ENCODE measurements at regions not wholly inside any gene's neighbourhood (a gene's known extent, or its start where the extent isn't known, plus 50 kb on each side); places are given as distances from the start of the nearest gene placed in this dataset.
A peak's percentile ranks its signal among the peaks of the same experiment; 100 is the strongest.
"Not testable (repeated sequence)": the region's sequence is repeated elsewhere in the genome, so short reads cannot be mapped to it uniquely, and the experiment has no call there.

DNA sequence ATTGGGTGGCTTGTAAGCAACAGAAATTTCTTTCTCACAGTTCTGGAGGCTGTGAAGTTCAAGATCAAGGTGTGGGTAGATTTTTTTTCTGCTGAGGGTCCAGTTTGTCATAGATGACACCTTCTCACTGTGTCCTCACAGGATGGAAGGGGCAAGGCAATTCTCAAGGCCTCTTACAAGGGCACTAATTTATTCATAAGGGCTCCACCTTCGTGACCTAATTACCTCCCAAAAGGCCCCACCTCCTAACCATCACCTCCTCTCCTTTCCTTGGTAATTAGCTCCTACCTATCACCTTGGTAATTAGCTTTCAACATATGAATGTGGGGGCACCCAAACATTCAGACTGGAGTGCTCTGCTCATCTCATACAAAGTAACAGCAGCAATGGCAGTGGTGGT is 92.3 kb upstream of the CD44 start:
- peak in 1 of 2 donors; percentile 46 for DNase-seq
- no peaks in the 10 kb centered on the region for H3K9me3 Mint-ChIP-seq
- H3K4me1 Mint-ChIP-seq, result peaks cover 65% of the 10 kb centered on the region in 2 donors
- Histone ChIP-seq H3K4me3 (ENCODE audit: low read length) (no peak overlapping the region), H3K36me3 (ENCODE audit: control insufficient read depth, insufficient read depth, low read length) (no peaks in the 10 kb centered on the region), H3K9me3 (ENCODE audit: control insufficient read depth, insufficient read depth, low read length) (no peaks in the 10 kb centered on the region), H3K27me3 (ENCODE audit: control insufficient read depth, insufficient read depth, low read length) (no peaks in the 10 kb centered on the region), H3K4me1 (ENCODE audit: control insufficient read depth, insufficient read depth, low read length) (peaks cover 61% of the 10 kb centered on the region), H3K27ac (ENCODE audit: low read length) (peak overlapping the region; percentile 83)
- peaks cover 0 to 4% of the 10 kb centered on the region in 2 donors for H3K27me3 Mint-ChIP-seq (ENCODE audit: low read depth in 2 of 2)
- peak overlapping the region; percentile 79 for H3K4me3 Mint-ChIP-seq
- intact Hi-C loops (cut with micrococcal nuclease), result loop anchor here (1.0 to 5.0 kb wide), 3 partner anchors 31 to 197 kb away; no protein-coding TSS in a partner anchor
- H3K36me3 Mint-ChIP-seq, result peaks cover 9% of the 10 kb centered on the region
- TF ChIP-seq, protein P1, sequence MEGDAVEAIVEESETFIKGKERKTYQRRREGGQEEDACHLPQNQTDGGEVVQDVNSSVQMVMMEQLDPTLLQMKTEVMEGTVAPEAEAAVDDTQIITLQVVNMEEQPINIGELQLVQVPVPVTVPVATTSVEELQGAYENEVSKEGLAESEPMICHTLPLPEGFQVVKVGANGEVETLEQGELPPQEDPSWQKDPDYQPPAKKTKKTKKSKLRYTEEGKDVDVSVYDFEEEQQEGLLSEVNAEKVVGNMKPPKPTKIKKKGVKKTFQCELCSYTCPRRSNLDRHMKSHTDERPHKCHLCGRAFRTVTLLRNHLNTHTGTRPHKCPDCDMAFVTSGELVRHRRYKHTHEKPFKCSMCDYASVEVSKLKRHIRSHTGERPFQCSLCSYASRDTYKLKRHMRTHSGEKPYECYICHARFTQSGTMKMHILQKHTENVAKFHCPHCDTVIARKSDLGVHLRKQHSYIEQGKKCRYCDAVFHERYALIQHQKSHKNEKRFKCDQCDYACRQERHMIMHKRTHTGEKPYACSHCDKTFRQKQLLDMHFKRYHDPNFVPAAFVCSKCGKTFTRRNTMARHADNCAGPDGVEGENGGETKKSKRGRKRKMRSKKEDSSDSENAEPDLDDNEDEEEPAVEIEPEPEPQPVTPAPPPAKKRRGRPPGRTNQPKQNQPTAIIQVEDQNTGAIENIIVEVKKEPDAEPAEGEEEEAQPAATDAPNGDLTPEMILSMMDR (IDR thresholded peaks at IDR 0.05), result no peak
- peak; percentile 18 to 24 (median 24) for ATAC-seq
- peak overlapping the region; percentile 96 to 98 for H3K27ac Mint-ChIP-seq
- 93% methylated on average over 1 of the region's 1 CpG for WGBS (ENCODE audit: insufficient coverage)

DNA sequence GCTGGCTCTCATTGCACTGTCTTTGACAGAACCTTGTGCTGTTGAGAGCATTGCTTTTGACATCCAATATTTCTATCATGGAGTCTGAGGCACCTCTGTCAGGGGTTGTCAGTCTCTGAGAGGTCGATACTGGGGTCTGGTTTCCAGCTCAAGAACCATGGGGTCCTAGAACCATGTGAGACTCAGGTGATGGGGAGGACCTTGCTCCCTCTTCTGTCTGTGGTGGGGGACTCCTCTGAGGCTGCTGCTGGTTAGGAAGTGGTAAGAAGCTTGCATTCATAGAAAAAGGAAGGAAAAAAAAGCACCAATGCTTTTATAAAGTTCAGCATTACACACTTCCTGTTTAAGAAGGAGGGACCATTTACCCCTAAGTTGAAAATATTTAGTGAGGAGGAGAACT is 91.8 kb upstream of the CD44 start:
- H3K9me3 Mint-ChIP-seq, result no peaks in the 10 kb centered on the region
- ATAC-seq (peak; percentile 44 to 73 (median 59)), DNase-seq (peak; percentile 52 to 88)
- peak overlapping the region; percentile 79 for H3K4me3 Mint-ChIP-seq
- intact Hi-C loops (cut with micrococcal nuclease), result loop anchor here (1.0 to 5.0 kb wide), 3 partner anchors 30 to 196 kb away; no protein-coding TSS in a partner anchor
- H3K4me1 Mint-ChIP-seq, result peaks cover 65% of the 10 kb centered on the region in 2 donors
- peak overlapping the region; percentile 96 to 98 for H3K27ac Mint-ChIP-seq
- H3K4me1 ChIP-seq (ENCODE audit: control insufficient read depth, insufficient read depth, low read length), result peaks cover 61% of the 10 kb centered on the region
- H3K27me3 ChIP-seq (ENCODE audit: control insufficient read depth, insufficient read depth, low read length), result no peaks in the 10 kb centered on the region
- H3K27me3 Mint-ChIP-seq (ENCODE audit: low read depth in 2 of 2), result peaks cover 0 to 2% of the 10 kb centered on the region in 2 donors
- no peaks in the 10 kb centered on the region for H3K36me3 ChIP-seq (ENCODE audit: control insufficient read depth, insufficient read depth, low read length)
- WGBS (ENCODE audit: insufficient coverage), result 53% methylated on average over 1 of the region's 1 CpG
- TF ChIP-seq, protein P1 (IDR thresholded peaks at IDR 0.05), result no peak
- no peaks in the 10 kb centered on the region for H3K9me3 ChIP-seq (ENCODE audit: control insufficient read depth, insufficient read depth, low read length)
- H3K4me3 ChIP-seq (ENCODE audit: low read length), result no peak overlapping the region
- H3K36me3 Mint-ChIP-seq, result peaks cover 9% of the 10 kb centered on the region
- H3K27ac ChIP-seq (ENCODE audit: low read length), result peak overlapping the region; percentile 83

GRCh38 chr11:35047769-35048168 is 91.2 kb upstream of the CD44 start:
- Histone ChIP-seq H3K36me3 (ENCODE audit: control insufficient read depth, insufficient read depth, low read length) (no peaks in the 10 kb centered on the region), H3K27me3 (ENCODE audit: control insufficient read depth, insufficient read depth, low read length) (no peaks in the 10 kb centered on the region), H3K4me3 (ENCODE audit: low read length) (no peak overlapping the region), H3K4me1 (ENCODE audit: control insufficient read depth, insufficient read depth, low read length) (peaks cover 61% of the 10 kb centered on the region), H3K9me3 (ENCODE audit: control insufficient read depth, insufficient read depth, low read length) (no peaks in the 10 kb centered on the region), H3K27ac (ENCODE audit: low read length) (peak overlapping the region; percentile 83)
- H3K36me3 Mint-ChIP-seq, result peaks cover 9% of the 10 kb centered on the region
- H3K4me3 Mint-ChIP-seq, result peak overlapping the region; percentile 79
- H3K27ac Mint-ChIP-seq, result peak overlapping the region; percentile 96 to 98
- TF ChIP-seq, protein P1 (IDR thresholded peaks at IDR 0.05), result no peak
- H3K9me3 Mint-ChIP-seq, result no peaks in the 10 kb centered on the region
- DNase-seq (no peak), ATAC-seq (no peak)
- H3K4me1 Mint-ChIP-seq, result peaks cover 65% of the 10 kb centered on the region in 2 donors
- intact Hi-C loops (cut with micrococcal nuclease), result loop anchor here (1.0 to 5.0 kb wide), 3 partner anchors 30 to 196 kb away; no protein-coding TSS in a partner anchor
- WGBS (ENCODE audit: insufficient coverage), result 56% methylated on average over 2 of the region's 2 CpGs
- H3K27me3 Mint-ChIP-seq (ENCODE audit: low read depth in 2 of 2), result no peaks in the 10 kb centered on the region

GRCh38 chr11:35048346-35048745 is 90.6 kb upstream of the CD44 start:
- H3K27me3 ChIP-seq (ENCODE audit: control insufficient read depth, insufficient read depth, low read length); ATAC-seq; H3K4me3 ChIP-seq (ENCODE audit: low read length); H3K9me3 Mint-ChIP-seq; H3K27me3 Mint-ChIP-seq (ENCODE audit: low read depth in 2 of 2); H3K9me3 ChIP-seq (ENCODE audit: control insufficient read depth, insufficient read depth, low read length); H3K36me3 Mint-ChIP-seq; H3K36me3 ChIP-seq (ENCODE audit: control insufficient read depth, insufficient read depth, low read length); H3K27ac ChIP-seq (ENCODE audit: low read length); DNase-seq: not testable (repeated sequence)
- peaks cover 61% of the 10 kb centered on the region for H3K4me1 ChIP-seq (ENCODE audit: control insufficient read depth, insufficient read depth, low read length)
- H3K27ac Mint-ChIP-seq, result peak overlapping the region; percentile 96 to 98
- H3K4me1 Mint-ChIP-seq, result peaks cover 65% of the 10 kb centered on the region in 2 donors
- intact Hi-C loops (cut with micrococcal nuclease), result loop anchor here (5.0 kb wide), 1 partner anchor 51 kb away; no protein-coding TSS in a partner anchor
- H3K4me3 Mint-ChIP-seq, result peak overlapping the region; percentile 79
- 57% methylated on average over 3 of the region's 3 CpGs for WGBS (ENCODE audit: insufficient coverage)
